Glutamatergic neuron (in vitro differentiated cells): ENCODE measurements at regions not wholly inside any gene's neighbourhood (a gene's known extent, or its start where the extent isn't known, plus 50 kb on each side); places are given as distances from the start of the nearest gene placed in this dataset.

Experiments
- DNase-seq: peaks from one replicate; pipeline ENCODE4 v3.0.0; 2022
- H3K27ac Mint-ChIP-seq: one replicate; pipeline ENCODE4 v1.8.0; 2020; ENCODE audit warnings: mild to moderate bottlenecking, mixed read lengths, inconsistent platforms; ENCODE audit not compliant: unreplicated experiment
- H3K27me3 Mint-ChIP-seq: one replicate; pipeline ENCODE4 v1.8.0; 2020; ENCODE audit warnings: mild to moderate bottlenecking, moderate library complexity, mixed read lengths, inconsistent platforms; ENCODE audit not compliant: unreplicated experiment
- H3K36me3 Mint-ChIP-seq: one replicate; pipeline ENCODE4 v1.8.0; 2020; ENCODE audit warnings: mild to moderate bottlenecking, mixed read lengths, inconsistent platforms; ENCODE audit not compliant: unreplicated experiment
- H3K4me1 Mint-ChIP-seq: one replicate; pipeline ENCODE4 v1.8.0; 2020; ENCODE audit warnings: mild to moderate bottlenecking, low read depth, mixed read lengths, inconsistent platforms; ENCODE audit not compliant: unreplicated experiment
- H3K4me3 Mint-ChIP-seq: one replicate; pipeline ENCODE4 v1.8.0; 2020; ENCODE audit warnings: mild to moderate bottlenecking, mixed read lengths, inconsistent platforms; ENCODE audit not compliant: unreplicated experiment
- H3K9me3 Mint-ChIP-seq: one replicate; pipeline ENCODE4 v1.8.0; 2020; ENCODE audit warnings: mild to moderate bottlenecking, moderate library complexity, mixed read lengths, inconsistent platforms; ENCODE audit not compliant: unreplicated experiment
- CTCF ChIP-seq: fragments of 200-600 bp; sonication (generic); IDR thresholded peaks from one replicate; pipeline ENCODE4 v1.5.0; 2021; ENCODE audit not compliant: partially characterized antibody, unreplicated experiment

- no peak for DNase-seq
- Mint-ChIP-seq H3K27me3 (peaks cover 3% of the 10 kb centered on the region), H3K36me3 (peaks cover 9% of the 10 kb centered on the region), H3K4me3 (no peak overlapping the region), H3K4me1 (no peaks in the 10 kb centered on the region), H3K27ac (no peak overlapping the region), H3K9me3 (peaks cover 5% of the 10 kb centered on the region)
- no peak for TF ChIP-seq CTCF
Observed at GRCh38 chr14:50021261-50022031, 94.9 kb downstream of the VCPKMT start.

DNA sequence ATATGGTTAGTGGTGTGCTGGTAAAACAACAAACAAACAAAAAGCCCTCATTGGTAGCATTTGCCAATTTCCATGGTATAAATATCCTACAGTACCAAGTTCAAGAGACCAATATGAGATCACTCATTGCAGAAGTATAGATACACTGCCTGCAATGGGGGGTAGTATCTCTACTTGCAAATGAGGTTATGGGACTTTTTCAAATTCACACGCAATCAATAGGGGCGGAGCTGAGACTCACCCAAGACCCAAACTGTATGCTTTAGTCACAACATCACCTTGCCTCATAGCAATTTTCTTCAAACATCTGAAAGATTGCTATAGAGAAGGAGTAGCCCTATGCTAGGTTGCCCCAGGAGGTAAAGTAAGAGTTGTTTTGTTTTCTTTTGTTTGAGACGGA is 93.7 kb downstream of the VCPKMT start:
- no peak for DNase-seq
- no peak overlapping the region for H3K27ac Mint-ChIP-seq
- H3K9me3 Mint-ChIP-seq = peaks cover 5% of the 10 kb centered on the region
- no peak for TF ChIP-seq CTCF
- H3K27me3 Mint-ChIP-seq = peaks cover 3% of the 10 kb centered on the region
- peaks cover 9% of the 10 kb centered on the region for H3K36me3 Mint-ChIP-seq
- no peak overlapping the region for H3K4me3 Mint-ChIP-seq
- no peaks in the 10 kb centered on the region for H3K4me1 Mint-ChIP-seq

DNA sequence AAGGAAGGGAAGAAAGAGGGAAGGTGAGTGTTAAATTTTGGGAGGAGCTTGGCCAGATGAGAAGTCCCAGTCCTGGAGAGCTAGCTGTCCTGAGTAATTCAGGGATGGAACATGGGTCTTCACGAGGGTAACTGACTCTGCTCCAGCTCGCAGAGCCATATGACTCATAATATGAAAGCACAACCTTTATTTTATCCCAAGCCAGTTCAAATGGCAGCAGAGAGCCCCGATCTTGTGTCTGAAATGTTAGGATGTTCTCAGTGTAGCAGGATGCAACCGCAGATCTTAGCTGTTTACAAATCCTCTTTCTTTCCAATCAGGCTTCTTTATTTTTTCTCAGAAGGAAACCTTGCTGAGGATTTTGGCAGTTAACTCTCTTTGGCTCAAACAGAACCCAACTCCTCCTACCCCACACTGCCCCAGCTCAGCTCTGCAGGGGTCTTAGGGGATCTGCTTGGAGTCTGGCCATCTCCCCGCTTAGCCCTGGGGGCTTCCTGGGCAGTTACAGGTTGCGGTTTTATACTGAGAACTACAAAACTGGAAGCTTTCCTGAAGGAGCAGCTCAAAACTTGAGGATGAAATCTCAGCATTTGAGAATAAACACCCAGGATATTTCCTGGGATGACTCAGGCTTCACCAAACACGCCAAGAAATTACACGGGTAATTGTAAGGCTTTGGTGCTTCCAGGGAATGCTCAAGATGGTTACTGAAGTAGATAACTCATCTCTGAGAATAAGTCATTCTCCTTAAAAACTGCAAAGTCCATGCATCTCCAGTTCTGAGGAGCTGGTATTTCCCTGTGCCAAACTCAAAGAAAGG is 92.5 kb downstream of the VCPKMT start:
- TF ChIP-seq CTCF = no peak
- Mint-ChIP-seq H3K4me1 (no peaks in the 10 kb centered on the region), H3K27ac (no peak overlapping the region), H3K4me3 (no peak overlapping the region), H3K27me3 (peaks cover 3% of the 10 kb centered on the region), H3K36me3 (peaks cover 9% of the 10 kb centered on the region), H3K9me3 (peaks cover 5% of the 10 kb centered on the region)
- DNase-seq = no peak

GRCh38 chr14:50025073-50025472 is 91.3 kb downstream of the VCPKMT start:
- Mint-ChIP-seq H3K27me3 (peaks cover 2% of the 10 kb centered on the region), H3K9me3 (peaks cover 4% of the 10 kb centered on the region), H3K27ac (no peak overlapping the region), H3K36me3 (peaks cover 9% of the 10 kb centered on the region), H3K4me1 (no peaks in the 10 kb centered on the region), H3K4me3 (no peak overlapping the region)
- no peak for TF ChIP-seq CTCF
- DNase-seq = no peak

GRCh38 chr14:50025776-50026175 is 90.6 kb downstream of the VCPKMT start:
- Mint-ChIP-seq H3K4me1 (no peaks in the 10 kb centered on the region), H3K9me3 (peaks cover 3% of the 10 kb centered on the region), H3K4me3 (no peak overlapping the region), H3K27me3 (peaks cover 2% of the 10 kb centered on the region), H3K27ac (no peak overlapping the region), H3K36me3 (peaks cover 9% of the 10 kb centered on the region)
- no peak for TF ChIP-seq CTCF
- no peak for DNase-seq
